DOHH2 (cell line): ENCODE measurements at regions not wholly inside any gene's neighbourhood (a gene's known extent, or its start where the extent isn't known, plus 50 kb on each side); places are given as distances from the start of the nearest gene placed in this dataset.

Experiments
- H3F3A ChIP-seq: fragments of 200-600 bp; sonication (generic), shearing (Covaris generic); 2 replicates; pipeline ENCODE4 v1.6.0; 2016; ENCODE audit warnings: antibody characterized with exemption, mild to moderate bottlenecking; ENCODE audit not compliant: control insufficient read depth, insufficient read depth
- H3K27ac ChIP-seq: fragments of 200-600 bp; sonication (generic); 2 replicates; pipeline ENCODE4 v1.5.1; 2014; ENCODE audit warnings: low read depth, mild to moderate bottlenecking, low read length, moderate library complexity
- H3K27me3 ChIP-seq: fragments of 200-600 bp; sonication (generic); 2 replicates; pipeline ENCODE4 v1.6.1; 2014; ENCODE audit warnings: mild to moderate bottlenecking, low read length, mixed read lengths; ENCODE audit not compliant: control insufficient read depth
- H3K36me3 ChIP-seq: fragments of 200-600 bp; sonication (generic); 2 replicates; pipeline ENCODE4 v1.6.1; 2014; ENCODE audit warnings: mild to moderate bottlenecking, low read length, moderate library complexity, mixed read lengths; ENCODE audit not compliant: control insufficient read depth
- H3K4me1 ChIP-seq: fragments of 200-600 bp; sonication (generic); 2 replicates; pipeline ENCODE4 v1.6.1; 2014; ENCODE audit warnings: mild to moderate bottlenecking, low read length, mixed read lengths; ENCODE audit not compliant: control insufficient read depth
- H3K4me2 ChIP-seq: fragments of 200-600 bp; sonication (generic); 2 replicates; pipeline ENCODE4 v1.6.0; 2014; ENCODE audit warnings: mild to moderate bottlenecking, low read length, moderate library complexity
- H3K4me3 ChIP-seq: fragments of 200-600 bp; sonication (generic); 2 replicates; pipeline ENCODE4 v1.5.1; 2014; ENCODE audit warnings: mild to moderate bottlenecking, low read length, mixed read lengths
- H3K79me2 ChIP-seq: fragments of 200-600 bp; sonication (generic); 2 replicates; pipeline ENCODE4 v1.6.1; 2014; ENCODE audit warnings: mild to moderate bottlenecking, low read length, mixed read lengths; ENCODE audit not compliant: control insufficient read depth
- H3K9me2 ChIP-seq: fragments of 200-600 bp; sonication (generic); replicated peaks from 2 replicates; pipeline ENCODE4 v1.6.1; 2014; ENCODE audit warnings: mild to moderate bottlenecking, low read length, mixed read lengths; ENCODE audit not compliant: control insufficient read depth
- H3K9me3 ChIP-seq: fragments of 200-600 bp; sonication (generic); 2 replicates; pipeline ENCODE4 v1.6.1; 2014; ENCODE audit warnings: antibody characterized with exemption, low read length, mixed read lengths; ENCODE audit not compliant: control insufficient read depth, insufficient read depth
- H4K20me1 ChIP-seq: fragments of 200-600 bp; sonication (generic); 2 replicates; pipeline ENCODE4 v1.6.0; 2014; ENCODE audit warnings: low read depth, mild to moderate bottlenecking, antibody characterized with exemption, low read length, moderate library complexity; ENCODE audit not compliant: control insufficient read depth, insufficient read depth
- CTCF ChIP-seq: fragments of 200-600 bp; sonication (generic); IDR thresholded peaks from one replicate; pipeline ENCODE4 v1.5.1; 2014; ENCODE audit warnings: antibody characterized with exemption, mild to moderate bottlenecking, low read depth, low read length; ENCODE audit not compliant: poor library complexity, severe bottlenecking
- EZH2phosphoT487 ChIP-seq: fragments of 200-600 bp; sonication (generic); IDR thresholded peaks from 2 replicates; pipeline ENCODE4 v1.6.1; 2017; ENCODE audit warnings: borderline replicate concordance, mild to moderate bottlenecking, antibody characterized with exemption, low read length, moderate library complexity, mixed read lengths

DNA sequence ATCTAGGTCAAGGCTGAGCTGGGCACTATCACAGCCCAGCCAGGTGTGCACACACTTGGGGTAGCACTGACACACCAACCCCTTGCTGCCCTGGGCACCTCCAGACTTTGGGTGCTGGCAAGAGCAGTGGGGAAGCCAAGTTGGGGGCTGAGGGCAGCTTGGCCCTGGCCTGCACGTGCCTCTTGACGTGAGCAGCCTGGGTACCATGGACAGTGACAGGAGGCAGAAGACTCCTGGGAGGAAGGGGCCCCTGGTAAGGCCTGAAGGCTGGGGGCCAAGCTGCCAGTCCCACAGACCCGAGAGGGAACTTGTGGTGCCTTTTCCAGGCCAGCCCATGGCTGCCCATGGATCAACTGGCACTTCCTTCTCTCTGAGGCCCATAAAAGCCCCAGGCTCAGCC, 124.1 kb upstream of the SFSWAP start:
- no peaks in the 10 kb centered on the region for H3K36me3 ChIP-seq
- H3F3A ChIP-seq, result no peaks in the 10 kb centered on the region
- no peak overlapping the region for H3K4me3 ChIP-seq
- no peak overlapping the region for H3K27ac ChIP-seq
- no peaks in the 10 kb centered on the region for H3K4me1 ChIP-seq
- H4K20me1 ChIP-seq, result no peaks in the 10 kb centered on the region
- H3K27me3 ChIP-seq, result no peaks in the 10 kb centered on the region
- H3K79me2 ChIP-seq, result no peaks in the 10 kb centered on the region
- no peaks in the 10 kb centered on the region for H3K9me2 ChIP-seq
- H3K9me3 ChIP-seq, result peaks cover 19% of the 10 kb centered on the region; the same call in 1 of the 2 replicates
- no peak overlapping the region for H3K4me2 ChIP-seq
- no peak for TF ChIP-seq EZH2phosphoT487
- no peak for TF ChIP-seq CTCF

DNA sequence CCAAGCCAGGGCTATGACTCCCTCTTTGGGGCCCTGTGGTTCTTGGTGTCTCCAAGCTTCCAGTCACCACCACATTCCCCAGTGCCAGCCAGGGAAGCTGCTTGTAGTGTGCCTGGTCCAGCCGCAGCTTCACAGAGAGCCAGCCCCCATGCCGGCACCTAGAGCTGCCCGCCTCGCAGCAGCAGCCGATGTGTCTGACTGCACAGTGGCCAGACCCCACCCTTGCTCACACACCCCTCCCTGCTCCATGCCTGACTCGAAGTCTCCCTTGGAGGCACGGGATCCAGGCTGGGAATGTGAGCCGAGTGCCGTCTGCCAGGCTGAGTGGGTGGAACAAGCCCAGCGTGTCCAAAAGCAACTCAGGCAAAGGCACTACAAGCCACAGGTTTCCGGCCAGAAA, 123.3 kb upstream of the SFSWAP start:
- Histone ChIP-seq H3K36me3 (no peaks in the 10 kb centered on the region), H3K4me1 (no peaks in the 10 kb centered on the region), H3K4me2 (no peak overlapping the region), H3F3A (no peaks in the 10 kb centered on the region), H3K9me2 (no peaks in the 10 kb centered on the region), H3K27me3 (no peaks in the 10 kb centered on the region), H3K27ac (no peak overlapping the region), H3K4me3 (no peak overlapping the region), H3K79me2 (no peaks in the 10 kb centered on the region), H4K20me1 (no peaks in the 10 kb centered on the region), H3K9me3 (peaks cover 19% of the 10 kb centered on the region; the same call in 1 of the 2 replicates)
- no peak for TF ChIP-seq EZH2phosphoT487
- no peak for TF ChIP-seq CTCF

- Histone ChIP-seq H3K4me3 (no peak overlapping the region), H3K36me3 (no peaks in the 10 kb centered on the region), H3K9me2 (no peaks in the 10 kb centered on the region), H3K27ac (no peak overlapping the region), H3F3A (no peaks in the 10 kb centered on the region), H3K27me3 (no peaks in the 10 kb centered on the region), H3K79me2 (no peaks in the 10 kb centered on the region), H3K9me3 (peaks cover 19% of the 10 kb centered on the region; the same call in 1 of the 2 replicates), H3K4me2 (no peak overlapping the region), H3K4me1 (peaks cover 4% of the 10 kb centered on the region), H4K20me1 (no peaks in the 10 kb centered on the region)
- TF ChIP-seq EZH2phosphoT487, result no peak
- no peak for TF ChIP-seq CTCF
Measured at GRCh38 chr12:131589221-131589897, 121.5 kb upstream of the SFSWAP start.
